ENCODE measurements at regions not wholly inside any gene's neighbourhood (a gene's known extent, or its start where the extent isn't known, plus 50 kb on each side); places are given as distances from the start of the nearest gene placed in this dataset.

GRCh38 chr2:187129868-187130267 lies 280.9 kb upstream of the ZSWIM2 start:
- TF ChIP-seq POLR2AphosphoS5 (IDR thresholded peaks at IDR 0.05), result no peak
- TF ChIP-seq POLR2A (IDR thresholded peaks at IDR 0.05), result no peak
- TF ChIP-seq CTCF (IDR thresholded peaks at IDR 0.05), result no peak

Measured in suprapubic skin (tissue), 4 donors.